ENCODE measurements at regions not wholly inside any gene's neighbourhood (a gene's known extent, or its start where the extent isn't known, plus 50 kb on each side); places are given as distances from the start of the nearest gene placed in this dataset.

- Histone ChIP-seq H3K36me3 (ENCODE audit: control insufficient read depth in 2 of 4, insufficient read depth in 4 of 4, low read length in 3 of 4) (no peaks in the 10 kb centered on the region), H3K4ac (replicated peaks; ENCODE audit: insufficient read length, low read depth, low read length) (no peak overlapping the region), H2BK12ac (ENCODE audit: low read depth, low read length) (no peak overlapping the region), H2AK5ac (ENCODE audit: low read depth, low read length) (no peak overlapping the region), H3K18ac (ENCODE audit: extremely low read depth, low read length) (no peak overlapping the region), H4K91ac (replicated peaks; ENCODE audit: insufficient read length, low read length) (no peak overlapping the region), H3K27ac (ENCODE audit: low read depth, low read length) (no peak overlapping the region), H3K23ac (ENCODE audit: insufficient read length) (no peak overlapping the region), H3K9ac (replicated peaks in 1 of 4; ENCODE audit: extremely low read depth in 1 of 4, low read depth in 3 of 4, low read length in 3 of 4) (no peak overlapping the region), H3K56ac (replicated peaks; ENCODE audit: insufficient read length, low read depth, low read length) (no peak overlapping the region), H3K4me2 (ENCODE audit: insufficient read depth in 1 of 2, low read depth in 2 of 2, low read length in 2 of 2) (no peak overlapping the region), H4K20me1 (replicated peaks in 1 of 2; ENCODE audit: control insufficient read depth in 1 of 2, insufficient read depth in 2 of 2, low read length in 2 of 2) (no peaks in the 10 kb centered on the region), H2BK20ac (ENCODE audit: low read length) (no peak overlapping the region), H3K9me3 (ENCODE audit: insufficient read depth in 2 of 2, low read depth in 1 of 2, low read length in 1 of 2) (no peaks in the 10 kb centered on the region), H2AFZ (ENCODE audit: low read length) (no peak overlapping the region), H3K79me2 (ENCODE audit: control insufficient read depth in 1 of 2, insufficient read depth in 2 of 2, low read length in 2 of 2) (no peaks in the 10 kb centered on the region), H2BK120ac (replicated peaks; ENCODE audit: low read depth, low read length) (no peak overlapping the region), H4K8ac (ENCODE audit: extremely low read depth, insufficient read depth, low read length) (no peak overlapping the region), H3K79me1 (ENCODE audit: low read depth, low read length) (no peaks in the 10 kb centered on the region), H3K27me3 (replicated peaks in 1 of 4; ENCODE audit: control insufficient read depth in 3 of 4, extremely low read depth in 1 of 4, insufficient read depth in 3 of 4, low read length in 3 of 4) (no peaks in the 10 kb centered on the region), H2BK5ac (ENCODE audit: low read depth, low read length) (no peak overlapping the region), H3K4me3 (ENCODE audit: extremely low read depth in 1 of 4, insufficient read depth in 2 of 4, low read depth in 3 of 4, low read length in 4 of 4) (no peak overlapping the region), H4K5ac (ENCODE audit: insufficient read length, low read depth, low read length) (no peak overlapping the region), H3K14ac (ENCODE audit: insufficient read length) (no peak overlapping the region), H2BK15ac (ENCODE audit: low read length) (no peak overlapping the region), H3K4me1 (replicated peaks in 1 of 4; ENCODE audit: control insufficient read depth in 3 of 4, insufficient read depth in 4 of 4, low read length in 3 of 4) (peaks cover 0 to 2% (median 0%) of the 10 kb centered on the region in 4 experiments; a peak in 1 of 7 replicates), H3K23me2 (ENCODE audit: low read depth, low read length) (no peaks in the 10 kb centered on the region)
- ChIA-PET CTCF (ENCODE audit: partially characterized antibody) (no interaction called here), POLR2A (ENCODE audit: partially characterized antibody) (no interaction called here)
- FAIRE-seq (no peak), DNase-seq (ENCODE audit: low read depth in 1 of 2, low spot score in 2 of 2) (no peak)
- TF ChIP-seq GABPA (IDR thresholded peaks at IDR 0.05; ENCODE audit: borderline replicate concordance, insufficient read depth, low read length): no peak
- TF ChIP-seq TEAD4 (IDR thresholded peaks at IDR 0.05; ENCODE audit: low read depth, low read length): no peak
- TF ChIP-seq JUND (IDR thresholded peaks at IDR 0.05; ENCODE audit: low read length): no peak
- no peak for TF ChIP-seq CBX5 (IDR thresholded peaks at IDR 0.05; ENCODE audit: low read depth, low read length)
- TF ChIP-seq CBX8 (IDR thresholded peaks at IDR 0.05; ENCODE audit: borderline replicate concordance, low read depth, low read length): no peak
- TF ChIP-seq TBP (IDR thresholded peaks at IDR 0.05; ENCODE audit: low read depth, low read length): no peak
- no peak for TF ChIP-seq SP4 (IDR thresholded peaks at IDR 0.05; ENCODE audit: low read length)
- WGBS, 2 experiments (ENCODE audit: extremely low coverage in 1 of 2, insufficient coverage in 1 of 2, insufficient read length in 1 of 2, insufficient replicate concordance in 2 of 2, low coverage in 1 of 2, low lambda C conversion rate in 2 of 2, missing lambda C conversion rate in 1 of 2): 94% methylated on average over 7 of the region's 7 CpGs; no CpG with 5 or more reads in 1 of the 2 experiments
These were observed 179.5 kb downstream of the ZNF608 start for GRCh38 chr5:124566875-124567450.

All from H1 (cell line).